ENCODE measurements at regions not wholly inside any gene's neighbourhood (a gene's known extent, or its start where the extent isn't known, plus 50 kb on each side); places are given as distances from the start of the nearest gene placed in this dataset.

DNA sequence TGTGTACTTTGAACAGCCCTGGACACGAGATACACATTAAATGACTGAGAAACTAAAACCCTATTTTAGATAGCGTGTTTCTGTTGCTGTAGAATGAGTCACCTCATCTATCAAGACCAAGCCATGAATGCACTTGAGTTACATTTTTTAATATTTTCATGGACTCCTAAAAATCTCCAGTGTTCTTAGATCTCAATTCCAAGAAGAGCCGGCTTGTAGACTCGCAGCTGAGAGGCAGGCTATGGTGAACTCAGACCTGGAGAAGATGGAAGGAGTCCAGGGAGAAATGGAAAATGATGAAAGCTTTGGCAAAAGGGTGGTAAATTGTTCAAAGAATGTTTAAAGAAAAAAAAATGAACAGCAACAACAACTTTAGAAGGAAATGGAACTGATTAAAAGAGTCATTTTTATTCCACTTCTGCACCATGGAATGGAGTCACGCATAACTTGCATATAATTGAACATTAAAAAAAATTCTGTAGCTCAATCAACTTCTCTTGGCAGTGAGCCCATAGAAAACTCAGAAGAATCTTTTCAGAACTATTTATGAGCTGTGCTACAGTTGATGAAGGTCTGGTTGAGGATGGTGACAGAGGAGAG is 129.8 kb downstream of the MXRA5 start:
- Histone ChIP-seq H3K9me3 (no peaks in the 10 kb centered on the region), H3K4me1 (no peaks in the 10 kb centered on the region), H3K36me3 (no peaks in the 10 kb centered on the region), H3K27me3 (no peaks in the 10 kb centered on the region), H3K4me3 (no peak overlapping the region), H3K27ac (no peak overlapping the region)
- TF ChIP-seq POLR2AphosphoS5 (IDR thresholded peaks at IDR 0.05), result no peak
- no peak for TF ChIP-seq EP300 (IDR thresholded peaks at IDR 0.05)
- TF ChIP-seq, protein P1, sequence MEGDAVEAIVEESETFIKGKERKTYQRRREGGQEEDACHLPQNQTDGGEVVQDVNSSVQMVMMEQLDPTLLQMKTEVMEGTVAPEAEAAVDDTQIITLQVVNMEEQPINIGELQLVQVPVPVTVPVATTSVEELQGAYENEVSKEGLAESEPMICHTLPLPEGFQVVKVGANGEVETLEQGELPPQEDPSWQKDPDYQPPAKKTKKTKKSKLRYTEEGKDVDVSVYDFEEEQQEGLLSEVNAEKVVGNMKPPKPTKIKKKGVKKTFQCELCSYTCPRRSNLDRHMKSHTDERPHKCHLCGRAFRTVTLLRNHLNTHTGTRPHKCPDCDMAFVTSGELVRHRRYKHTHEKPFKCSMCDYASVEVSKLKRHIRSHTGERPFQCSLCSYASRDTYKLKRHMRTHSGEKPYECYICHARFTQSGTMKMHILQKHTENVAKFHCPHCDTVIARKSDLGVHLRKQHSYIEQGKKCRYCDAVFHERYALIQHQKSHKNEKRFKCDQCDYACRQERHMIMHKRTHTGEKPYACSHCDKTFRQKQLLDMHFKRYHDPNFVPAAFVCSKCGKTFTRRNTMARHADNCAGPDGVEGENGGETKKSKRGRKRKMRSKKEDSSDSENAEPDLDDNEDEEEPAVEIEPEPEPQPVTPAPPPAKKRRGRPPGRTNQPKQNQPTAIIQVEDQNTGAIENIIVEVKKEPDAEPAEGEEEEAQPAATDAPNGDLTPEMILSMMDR (IDR thresholded peaks at IDR 0.05), result no peak
- TF ChIP-seq POLR2A (IDR thresholded peaks at IDR 0.05), result no peak
- 57% methylated on average over 5 of the region's 5 CpGs for WGBS
- no peak for DNase-seq (ENCODE audit: low spot score in 2 of 2)

GRCh38 chrX:3215249-3215648 is 131.2 kb downstream of the MXRA5 start:
- Histone ChIP-seq H3K9me3 (no peaks in the 10 kb centered on the region), H3K4me3 (no peak overlapping the region), H3K36me3 (no peaks in the 10 kb centered on the region), H3K4me1 (no peaks in the 10 kb centered on the region), H3K27me3 (no peaks in the 10 kb centered on the region), H3K27ac (no peak overlapping the region)
- no peak for DNase-seq (ENCODE audit: low spot score in 2 of 2)
- WGBS, result 79% methylated on average over 2 of the region's 2 CpGs
- no peak for TF ChIP-seq EP300 (IDR thresholded peaks at IDR 0.05)
- TF ChIP-seq, protein P1 (IDR thresholded peaks at IDR 0.05), result no peak
- no peak for TF ChIP-seq POLR2AphosphoS5 (IDR thresholded peaks at IDR 0.05)
- TF ChIP-seq POLR2A (IDR thresholded peaks at IDR 0.05), result no peak

GRCh38 chrX:3206314-3206713 is 140.1 kb downstream of the MXRA5 start:
- H3K27ac ChIP-seq, result no peak overlapping the region
- H3K36me3 ChIP-seq, result no peaks in the 10 kb centered on the region
- no peaks in the 10 kb centered on the region for H3K9me3 ChIP-seq
- TF ChIP-seq POLR2A (IDR thresholded peaks at IDR 0.05) (no peak), EP300 (IDR thresholded peaks at IDR 0.05) (no peak), POLR2AphosphoS5 (IDR thresholded peaks at IDR 0.05) (no peak)
- TF ChIP-seq, protein P1 (IDR thresholded peaks at IDR 0.05), result no peak
- H3K4me3 ChIP-seq, result no peak overlapping the region
- no peaks in the 10 kb centered on the region for H3K27me3 ChIP-seq
- DNase-seq (ENCODE audit: low spot score in 2 of 2), result no peak
- WGBS, result 78% methylated on average over 6 of the region's 6 CpGs
- no peaks in the 10 kb centered on the region for H3K4me1 ChIP-seq

- 56% methylated on average over 5 of the region's 5 CpGs for WGBS
- no peak for TF ChIP-seq POLR2A (IDR thresholded peaks at IDR 0.05)
- TF ChIP-seq, protein P1 (IDR thresholded peaks at IDR 0.05), result no peak
- TF ChIP-seq POLR2AphosphoS5 (IDR thresholded peaks at IDR 0.05), result no peak
- no peak for TF ChIP-seq EP300 (IDR thresholded peaks at IDR 0.05)
Observed at GRCh38 chrX:3204606-3205005, 141.8 kb downstream of the MXRA5 start.

DNA sequence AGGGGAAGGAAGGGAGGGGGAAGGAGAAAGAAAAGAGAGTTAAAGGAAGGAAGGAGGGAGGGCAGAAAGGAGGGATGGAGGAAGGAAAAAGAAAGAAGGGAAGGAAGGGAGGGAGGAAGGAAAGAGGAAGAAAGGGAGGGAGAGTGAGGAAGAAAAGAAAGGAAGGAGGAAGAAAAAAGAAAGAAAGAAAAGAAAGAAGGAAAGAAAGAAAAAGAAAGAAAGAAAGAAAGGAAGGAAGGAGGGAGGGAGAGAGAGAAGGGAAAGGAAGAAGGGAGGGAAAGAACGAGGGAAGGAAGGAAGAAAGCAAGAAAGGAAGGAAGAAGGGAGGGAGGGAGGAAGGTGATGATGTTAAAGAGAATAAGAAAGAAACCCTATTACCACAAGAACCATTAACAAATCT is 150.6 kb downstream of the MXRA5 start:
- no peak for DNase-seq (ENCODE audit: low spot score in 2 of 2)
- no peaks in the 10 kb centered on the region for H3K4me1 ChIP-seq
- H3K9me3 ChIP-seq, result no peaks in the 10 kb centered on the region
- no peak overlapping the region for H3K4me3 ChIP-seq
- 85% methylated on average over 1 of the region's 1 CpG for WGBS
- H3K27ac ChIP-seq, result no peak overlapping the region
- no peaks in the 10 kb centered on the region for H3K27me3 ChIP-seq
- TF ChIP-seq, protein P1 (IDR thresholded peaks at IDR 0.05), result no peak
- TF ChIP-seq POLR2AphosphoS5 (IDR thresholded peaks at IDR 0.05) (no peak), POLR2A (IDR thresholded peaks at IDR 0.05) (no peak), EP300 (IDR thresholded peaks at IDR 0.05) (no peak)
- no peaks in the 10 kb centered on the region for H3K36me3 ChIP-seq

More at GRCh38 chrX:3204606-3205005, 141.8 kb downstream of the MXRA5 start:
- no peak for DNase-seq (ENCODE audit: low spot score in 2 of 2)
- no peaks in the 10 kb centered on the region for H3K4me1 ChIP-seq
- H3K4me3 ChIP-seq, result no peak overlapping the region
- no peaks in the 10 kb centered on the region for H3K36me3 ChIP-seq
- no peaks in the 10 kb centered on the region for H3K27me3 ChIP-seq
- H3K27ac ChIP-seq, result no peak overlapping the region
- no peaks in the 10 kb centered on the region for H3K9me3 ChIP-seq

Data from suprapubic skin (tissue), 4 donors.